Tongue (tissue), 1 donor: ENCODE measurements at regions not wholly inside any gene's neighbourhood (a gene's known extent, or its start where the extent isn't known, plus 50 kb on each side); places are given as distances from the start of the nearest gene placed in this dataset.
"Not testable (repeated sequence)": the region's sequence is repeated elsewhere in the genome, so short reads cannot be mapped to it uniquely, and the experiment has no call there.

Experiments
- DNase-seq: peaks from one replicate; pipeline ENCODE4 v3.0.0-alpha.2; 2015

GRCh38 chr11:114805431-114805830, 127.1 kb downstream of the NXPE2 start:
- not testable (repeated sequence) for DNase-seq

DNA sequence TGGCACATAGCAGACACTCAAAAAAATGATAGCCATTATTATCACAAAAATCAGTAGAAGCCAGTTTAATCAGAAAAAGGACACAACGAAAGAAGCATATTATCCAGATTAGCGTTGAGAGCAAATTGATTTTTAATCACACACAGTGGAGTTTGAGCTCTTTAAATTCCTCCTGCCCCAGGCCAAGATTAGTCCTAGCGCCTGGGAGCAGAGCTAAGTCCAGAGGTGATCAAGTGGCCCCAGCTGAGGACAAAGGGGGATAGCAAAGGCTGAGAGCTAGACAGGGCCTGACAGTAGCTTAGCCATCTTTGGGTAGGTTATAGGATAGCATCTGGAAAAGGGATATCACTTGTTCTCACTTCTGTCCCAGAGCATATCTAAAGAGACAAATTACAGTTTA, 133.6 kb downstream of the NXPE2 start:
- DNase-seq, result no peak

DNA sequence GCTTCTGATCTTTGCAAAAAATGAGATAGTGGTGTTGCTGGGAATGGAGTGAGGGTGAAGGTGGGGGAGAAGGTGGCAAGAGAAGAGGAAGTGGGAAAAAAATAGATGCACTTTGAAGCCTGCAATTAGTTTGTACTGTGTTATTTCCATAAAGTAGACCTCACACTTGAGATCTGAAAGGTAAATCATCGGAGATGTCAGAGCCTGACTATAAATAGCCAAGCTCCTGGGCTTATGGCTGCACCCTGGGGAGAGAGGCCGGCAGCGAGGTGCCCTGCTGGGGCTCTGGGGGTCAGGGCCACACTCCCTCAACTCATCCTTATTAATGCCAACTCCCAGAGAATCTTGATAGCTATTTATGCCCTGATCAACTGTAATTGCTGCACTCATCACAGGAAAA, 134.4 kb downstream of the NXPE2 start:
- no peak for DNase-seq

GRCh38 chr11:114813189-114813718, 134.9 kb downstream of the NXPE2 start:
- no peak for DNase-seq

DNA sequence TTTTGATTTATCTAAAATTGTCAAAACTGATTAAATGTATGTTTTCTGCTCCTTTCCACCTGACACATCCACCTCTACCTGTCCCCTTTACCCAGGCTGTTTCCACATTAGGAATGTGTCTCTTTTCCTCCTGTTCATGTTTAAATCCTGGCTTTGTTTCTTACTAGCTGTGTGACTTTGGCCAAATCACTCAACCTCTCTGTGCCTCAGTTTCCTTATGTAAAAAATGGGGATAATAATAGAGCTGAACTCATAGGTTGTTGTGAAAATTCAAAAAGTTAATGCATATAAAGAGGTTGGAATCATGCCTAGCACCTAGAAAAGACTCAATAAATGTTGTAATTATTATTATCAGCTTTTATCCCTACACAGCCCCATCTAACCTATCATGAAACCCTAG, 136.8 kb downstream of the NXPE2 start:
- DNase-seq, result no peak

- DNase-seq, result no peak
Observed at GRCh38 chr11:114815761-114816160, 137.4 kb downstream of the NXPE2 start.

GRCh38 chr11:114816791-114817190, 138.5 kb downstream of the NXPE2 start:
- DNase-seq, result no peak

- no peak for DNase-seq
Observed at GRCh38 chr11:114818382-114818781, 140.1 kb downstream of the NXPE2 start.

DNA sequence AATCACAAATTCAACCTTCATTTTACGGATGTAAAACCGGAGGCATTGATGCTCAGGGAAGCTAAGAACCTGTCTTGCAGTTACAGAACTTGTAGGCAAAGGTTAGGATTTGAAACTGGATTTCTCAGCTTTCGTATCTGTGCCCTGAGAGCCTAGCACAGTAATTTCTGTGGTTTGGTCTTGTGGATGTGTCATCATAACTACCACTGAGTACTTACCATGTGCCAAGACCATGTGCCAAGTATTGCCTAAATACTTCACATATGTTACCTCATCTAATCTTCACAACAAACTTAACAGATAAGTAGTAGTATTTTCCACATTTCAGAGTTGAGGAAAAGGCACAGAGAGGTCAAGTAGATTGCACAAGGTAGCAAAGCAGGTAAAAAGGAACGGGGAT, 140.7 kb downstream of the NXPE2 start:
- DNase-seq, result no peak

DNA sequence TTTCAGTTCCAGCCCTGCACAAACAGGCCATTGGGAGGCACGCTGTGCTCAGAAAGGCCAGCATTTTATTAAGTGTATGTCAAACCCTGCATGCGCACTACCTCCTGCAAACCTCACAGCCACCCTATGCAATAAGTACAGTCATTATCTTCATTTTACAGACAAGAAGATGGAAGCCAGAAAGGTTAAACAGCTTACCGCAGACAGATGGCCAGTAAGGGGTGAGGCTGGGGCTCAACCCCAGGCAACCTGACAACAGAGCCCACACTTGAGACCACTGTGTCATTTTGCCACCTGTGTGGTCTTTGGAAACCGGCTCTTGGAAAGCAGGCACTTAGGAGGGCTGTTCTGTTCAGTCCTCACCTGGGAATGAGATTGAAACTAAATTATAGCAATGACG, 142.3 kb downstream of the NXPE2 start:
- DNase-seq, result no peak

GRCh38 chr11:114821621-114822412, 143.5 kb downstream of the NXPE2 start:
- peak; percentile 61 for DNase-seq

- DNase-seq, result no peak
Observed at GRCh38 chr11:114826910-114827442, 148.6 kb downstream of the NXPE2 start.

DNA sequence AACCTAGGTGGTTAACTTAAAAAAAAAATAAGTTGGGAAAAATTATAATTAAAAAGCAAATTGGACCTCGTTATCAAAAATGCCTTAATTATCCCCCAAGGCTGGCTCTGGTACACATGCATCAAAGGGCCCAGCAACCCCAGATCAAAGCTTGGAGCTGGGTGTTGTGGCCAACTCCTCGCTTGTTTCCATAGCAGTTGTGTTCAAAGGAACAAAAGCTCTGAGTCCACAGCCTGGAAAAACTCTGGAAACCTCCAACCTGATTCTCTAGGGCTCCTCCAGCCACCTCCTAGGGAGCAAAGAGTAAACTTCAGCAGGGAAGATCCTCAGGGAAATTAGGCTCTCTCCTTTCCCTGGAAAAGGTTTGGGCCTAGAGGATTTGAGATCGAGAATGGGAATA, 149.4 kb downstream of the NXPE2 start:
- no peak for DNase-seq

- no peak for DNase-seq
Observed at GRCh38 chr11:114832532-114833125, 154.3 kb downstream of the NXPE2 start.

DNA sequence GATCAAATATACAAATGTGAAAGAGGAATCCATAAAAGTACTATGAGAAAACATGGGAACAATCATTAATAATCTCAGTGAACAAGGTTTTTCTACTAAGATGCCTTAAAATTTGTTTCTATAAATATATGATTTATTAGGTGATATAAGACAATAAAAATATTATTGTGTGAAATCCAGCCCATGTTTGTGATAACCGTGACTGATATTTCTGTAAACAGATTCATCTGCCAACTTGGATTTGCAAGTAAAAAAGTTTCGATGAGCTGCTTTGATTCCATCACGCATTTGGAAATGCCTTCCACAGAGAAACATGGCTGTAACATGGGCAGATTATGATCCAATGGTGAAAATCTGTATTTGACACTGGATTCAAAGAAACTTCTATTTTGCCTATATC, 157.8 kb downstream of the NXPE2 start:
- DNase-seq, result no peak

- DNase-seq, result no peak
Observed at GRCh38 chr11:114844896-114845295, 166.6 kb downstream of the NXPE2 start.

DNA sequence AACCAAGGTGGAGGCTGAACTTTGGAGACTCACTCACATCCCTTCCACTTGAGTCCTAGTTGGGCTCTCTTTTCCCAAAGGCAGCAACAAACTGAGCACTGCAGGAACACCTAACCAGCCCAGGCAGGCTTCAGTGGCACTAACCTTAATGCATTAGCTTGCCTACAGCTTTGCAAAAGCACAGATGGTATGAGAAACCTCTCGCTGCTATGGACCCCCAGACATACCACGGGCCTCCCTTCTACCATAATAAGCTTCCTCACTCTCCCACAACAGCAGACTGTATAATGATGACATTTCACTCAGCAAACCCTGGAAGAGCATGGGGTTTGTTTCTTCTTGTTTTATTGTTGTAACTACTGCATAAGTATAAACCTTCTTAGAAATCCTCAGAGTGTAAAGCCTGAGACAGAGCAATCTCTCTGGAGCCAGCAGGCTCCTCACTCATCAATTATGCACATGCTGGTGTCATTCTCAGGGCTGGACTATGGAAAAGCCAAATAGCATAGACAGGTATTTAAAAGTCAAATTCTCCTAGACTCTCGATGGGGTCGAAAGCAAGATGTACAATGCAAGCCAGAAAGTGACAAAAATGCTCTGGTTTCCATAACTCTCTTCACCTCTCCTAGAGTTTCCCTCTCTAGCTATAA, 167.6 kb downstream of the NXPE2 start:
- DNase-seq, result no peak

- DNase-seq, result peak; percentile 94
Observed at GRCh38 chr11:114846416-114846791, 168.1 kb downstream of the NXPE2 start.

DNA sequence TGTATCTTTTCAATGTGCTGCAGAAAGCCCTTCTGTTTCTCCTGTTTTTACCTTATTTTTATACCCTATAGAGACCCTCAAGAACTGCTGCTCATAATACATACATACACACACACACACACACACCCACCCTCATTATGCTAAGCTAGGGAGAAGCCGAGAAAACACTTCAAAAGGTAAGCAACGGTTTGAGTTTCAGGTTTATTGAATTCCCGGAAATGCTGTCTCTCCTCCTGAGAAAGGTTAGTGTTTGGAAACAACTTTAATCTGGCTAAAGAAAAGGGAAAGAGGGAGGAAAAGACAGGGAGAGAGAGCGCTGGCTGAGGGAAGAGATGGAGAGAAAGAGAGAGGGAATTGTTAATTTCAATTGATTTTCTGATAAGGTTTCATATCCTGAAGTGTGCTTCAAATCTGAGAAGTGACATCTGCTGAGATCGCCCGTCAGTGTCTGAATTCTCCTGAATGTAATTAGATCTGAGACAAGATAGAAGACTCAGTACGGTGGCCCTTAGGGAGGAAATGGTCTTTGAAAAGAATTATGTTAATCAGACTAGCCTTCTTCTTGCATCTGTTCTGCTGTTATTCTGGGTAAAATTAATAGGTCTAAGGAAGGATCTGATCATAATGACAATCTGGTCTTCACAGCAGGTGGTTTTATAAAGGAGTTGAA, 169.1 kb downstream of the NXPE2 start:
- DNase-seq, result no peak

DNA sequence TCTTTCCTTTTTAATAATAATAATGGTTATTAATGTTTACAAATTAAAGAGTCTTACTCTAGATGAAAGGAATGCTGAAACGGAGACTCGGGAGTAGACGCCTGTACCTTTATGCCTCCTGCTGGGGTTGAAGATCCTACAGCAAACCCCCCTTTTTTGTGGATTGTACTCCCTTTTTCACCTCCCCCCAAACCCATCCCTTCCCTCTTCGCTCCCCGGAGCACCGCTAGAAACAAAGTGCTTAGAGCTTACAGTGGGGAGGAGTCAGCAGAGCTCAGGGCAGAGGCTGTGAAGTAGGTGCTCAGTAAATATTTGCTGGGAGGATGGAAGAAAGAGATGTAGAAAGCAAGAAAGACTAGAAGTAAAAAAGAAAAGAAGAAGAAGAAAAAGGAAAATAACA, 169.7 kb downstream of the NXPE2 start:
- no peak for DNase-seq

DNA sequence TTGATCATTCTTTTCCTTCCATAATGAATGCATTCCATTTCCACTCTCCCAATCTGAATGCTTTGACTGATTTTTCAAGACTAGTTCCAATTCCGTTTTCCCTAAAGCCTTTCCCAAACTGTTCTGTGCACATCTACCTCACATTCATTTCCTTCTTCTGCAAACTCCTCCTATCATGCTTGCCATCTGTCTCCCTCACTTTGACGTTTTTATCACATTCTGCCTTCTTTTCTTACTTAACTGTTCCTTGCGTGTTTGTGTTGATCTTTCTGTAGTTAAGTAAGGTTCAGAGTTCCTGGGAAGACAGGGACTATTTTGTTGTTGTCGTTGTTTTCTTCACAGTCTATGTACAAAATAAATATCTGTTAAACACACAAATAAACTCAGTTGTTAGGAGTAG, 179.0 kb downstream of the NXPE2 start:
- no peak for DNase-seq

DNA sequence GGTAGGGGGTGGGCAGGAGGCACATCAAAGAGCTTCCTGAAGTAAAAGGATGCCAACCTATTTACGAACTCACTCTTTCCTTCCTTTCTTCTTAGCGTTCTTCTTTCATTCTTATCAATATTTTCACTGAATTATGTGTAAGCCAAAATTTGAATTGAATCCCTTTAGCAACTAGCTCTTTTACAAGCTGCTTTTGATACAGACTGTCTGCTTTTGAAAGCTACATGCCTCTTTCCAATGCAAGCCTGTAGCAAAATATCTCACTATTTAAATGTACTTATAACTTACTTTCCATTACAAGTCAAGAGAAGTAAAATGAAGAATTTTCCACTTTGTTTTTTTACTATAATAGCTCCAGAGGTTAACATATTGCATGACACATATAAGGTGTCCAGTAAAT, 186.6 kb downstream of the NXPE2 start:
- no peak for DNase-seq

GRCh38 chr11:114876234-114876633, 197.9 kb downstream of the NXPE2 start:
- no peak for DNase-seq
